ENCODE measurements at regions not wholly inside any gene's neighbourhood (a gene's known extent, or its start where the extent isn't known, plus 50 kb on each side); places are given as distances from the start of the nearest gene placed in this dataset.

DNA sequence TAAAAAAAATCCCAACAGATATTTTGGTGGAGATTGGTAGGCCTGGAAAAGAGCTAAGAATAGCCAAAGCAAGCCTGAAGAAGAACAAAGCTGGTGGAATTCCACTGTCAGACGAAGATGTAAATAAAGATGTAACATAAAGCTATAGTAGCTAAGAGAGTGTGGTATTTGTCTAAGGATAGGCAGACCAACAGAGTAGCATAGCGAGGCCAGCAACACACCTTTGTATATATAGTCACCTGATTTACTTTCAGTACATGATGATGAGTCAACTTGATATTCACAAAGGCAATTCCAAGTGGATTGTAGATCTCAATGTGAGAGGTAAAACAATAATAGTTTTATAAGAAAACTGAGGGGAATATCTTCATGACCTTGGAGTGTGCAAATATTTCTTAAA, 53.6 kb upstream of the SYN2 start:
- TF ChIP-seq OSR1 (CRISPR knock-in tag; IDR thresholded peaks at IDR 0.05): no peak
- ATAC-seq: no peak

GRCh38 chr3:11953350-11953749, 50.8 kb upstream of the SYN2 start:
- TF ChIP-seq OSR1 (CRISPR knock-in tag; IDR thresholded peaks at IDR 0.05): no peak
- no peak for ATAC-seq

GRCh38 chr3:11953778-11954177, 50.4 kb upstream of the SYN2 start:
- no peak for TF ChIP-seq ESRRG (CRISPR knock-in tag; IDR thresholded peaks at IDR 0.05)
- no peak for ATAC-seq

DNA sequence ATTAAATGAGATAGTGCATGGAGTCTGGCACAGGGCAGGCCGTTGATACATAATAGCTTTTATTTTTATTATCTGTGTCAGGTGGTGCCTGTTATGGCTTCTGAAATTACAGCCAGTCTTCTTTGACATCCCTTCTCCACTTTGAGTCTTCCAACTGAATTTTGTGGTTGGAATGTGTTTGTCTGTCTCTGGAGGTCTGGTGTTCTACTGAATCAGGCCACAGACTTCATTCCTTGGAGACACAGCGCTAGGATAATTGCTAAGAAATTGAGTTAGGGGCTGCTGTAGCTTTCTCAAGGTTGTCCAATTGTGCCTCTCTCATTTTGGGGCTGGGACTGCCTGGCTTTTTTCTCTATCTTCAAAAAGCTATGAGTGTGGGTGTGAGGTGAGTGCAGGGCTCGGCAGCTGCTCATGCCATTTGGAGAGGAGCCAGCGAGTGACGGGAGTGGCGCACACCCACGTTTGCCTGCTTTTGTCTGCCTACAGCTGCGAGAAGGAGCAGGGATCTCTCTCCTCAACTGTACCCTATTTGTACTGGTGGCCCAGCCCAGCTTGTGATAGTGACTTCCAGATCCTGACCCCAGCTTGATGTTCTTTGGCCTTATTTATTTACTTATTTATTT, 49.8 kb upstream of the SYN2 start:
- no peak for ATAC-seq
- TF ChIP-seq, protein P1, sequence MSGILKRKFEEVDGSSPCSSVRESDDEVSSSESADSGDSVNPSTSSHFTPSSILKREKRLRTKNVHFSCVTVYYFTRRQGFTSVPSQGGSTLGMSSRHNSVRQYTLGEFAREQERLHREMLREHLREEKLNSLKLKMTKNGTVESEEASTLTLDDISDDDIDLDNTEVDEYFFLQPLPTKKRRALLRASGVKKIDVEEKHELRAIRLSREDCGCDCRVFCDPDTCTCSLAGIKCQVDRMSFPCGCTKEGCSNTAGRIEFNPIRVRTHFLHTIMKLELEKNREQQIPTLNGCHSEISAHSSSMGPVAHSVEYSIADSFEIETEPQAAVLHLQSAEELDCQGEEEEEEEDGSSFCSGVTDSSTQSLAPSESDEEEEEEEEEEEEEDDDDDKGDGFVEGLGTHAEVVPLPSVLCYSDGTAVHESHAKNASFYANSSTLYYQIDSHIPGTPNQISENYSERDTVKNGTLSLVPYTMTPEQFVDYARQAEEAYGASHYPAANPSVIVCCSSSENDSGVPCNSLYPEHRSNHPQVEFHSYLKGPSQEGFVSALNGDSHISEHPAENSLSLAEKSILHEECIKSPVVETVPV (CRISPR knock-in tag; IDR thresholded peaks at IDR 0.05): no peak
- TF ChIP-seq ZFP3 (CRISPR knock-in tag; IDR thresholded peaks at IDR 0.05) (no peak), SNAI2 (CRISPR knock-in tag; IDR thresholded peaks at IDR 0.05) (peak; percentile 62; the same call in 1 of the 2 replicates), ISL1 (CRISPR knock-in tag; IDR thresholded peaks at IDR 0.05) (peak; percentile 64), BACH2 (CRISPR knock-in tag; IDR thresholded peaks at IDR 0.05; ENCODE audit: borderline replicate concordance) (no peak), ZC3H10 (CRISPR knock-in tag; IDR thresholded peaks at IDR 0.05) (no peak), ESRRG (CRISPR knock-in tag; IDR thresholded peaks at IDR 0.05) (no peak), TOX (CRISPR knock-in tag; IDR thresholded peaks at IDR 0.05; ENCODE audit: borderline replicate concordance) (no peak), OSR1 (CRISPR knock-in tag; IDR thresholded peaks at IDR 0.05) (no peak), CSDC2 (CRISPR knock-in tag; IDR thresholded peaks at IDR 0.05) (no peak), PPARA (CRISPR knock-in tag; IDR thresholded peaks at IDR 0.05; ENCODE audit: borderline replicate concordance) (no peak)
- TF ChIP-seq, protein P2, sequence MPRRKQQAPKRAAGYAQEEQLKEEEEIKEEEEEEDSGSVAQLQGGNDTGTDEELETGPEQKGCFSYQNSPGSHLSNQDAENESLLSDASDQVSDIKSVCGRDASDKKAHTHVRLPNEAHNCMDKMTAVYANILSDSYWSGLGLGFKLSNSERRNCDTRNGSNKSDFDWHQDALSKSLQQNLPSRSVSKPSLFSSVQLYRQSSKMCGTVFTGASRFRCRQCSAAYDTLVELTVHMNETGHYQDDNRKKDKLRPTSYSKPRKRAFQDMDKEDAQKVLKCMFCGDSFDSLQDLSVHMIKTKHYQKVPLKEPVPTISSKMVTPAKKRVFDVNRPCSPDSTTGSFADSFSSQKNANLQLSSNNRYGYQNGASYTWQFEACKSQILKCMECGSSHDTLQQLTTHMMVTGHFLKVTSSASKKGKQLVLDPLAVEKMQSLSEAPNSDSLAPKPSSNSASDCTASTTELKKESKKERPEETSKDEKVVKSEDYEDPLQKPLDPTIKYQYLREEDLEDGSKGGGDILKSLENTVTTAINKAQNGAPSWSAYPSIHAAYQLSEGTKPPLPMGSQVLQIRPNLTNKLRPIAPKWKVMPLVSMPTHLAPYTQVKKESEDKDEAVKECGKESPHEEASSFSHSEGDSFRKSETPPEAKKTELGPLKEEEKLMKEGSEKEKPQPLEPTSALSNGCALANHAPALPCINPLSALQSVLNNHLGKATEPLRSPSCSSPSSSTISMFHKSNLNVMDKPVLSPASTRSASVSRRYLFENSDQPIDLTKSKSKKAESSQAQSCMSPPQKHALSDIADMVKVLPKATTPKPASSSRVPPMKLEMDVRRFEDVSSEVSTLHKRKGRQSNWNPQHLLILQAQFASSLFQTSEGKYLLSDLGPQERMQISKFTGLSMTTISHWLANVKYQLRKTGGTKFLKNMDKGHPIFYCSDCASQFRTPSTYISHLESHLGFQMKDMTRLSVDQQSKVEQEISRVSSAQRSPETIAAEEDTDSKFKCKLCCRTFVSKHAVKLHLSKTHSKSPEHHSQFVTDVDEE (CRISPR knock-in tag; IDR thresholded peaks at IDR 0.05): no peak
